ENCODE measurements at regions not wholly inside any gene's neighbourhood (a gene's known extent, or its start where the extent isn't known, plus 50 kb on each side); places are given as distances from the start of the nearest gene placed in this dataset.

GRCh38 chr1:112307930-112308591 is 88.0 kb upstream of the CTTNBP2NL start:
- DNase-seq (ENCODE audit: extremely low spot score, insufficient read length, low read depth), result no peak
- no peak for FAIRE-seq

- DNase-seq (ENCODE audit: extremely low spot score, insufficient read length, low read depth), result no peak
- no peak for FAIRE-seq
These were observed 87.3 kb upstream of the CTTNBP2NL start for GRCh38 chr1:112308716-112309115.

- DNase-seq (ENCODE audit: extremely low spot score, insufficient read length, low read depth) (no peak), FAIRE-seq (no peak)
These were observed 86.5 kb upstream of the CTTNBP2NL start for GRCh38 chr1:112309499-112309898.

- FAIRE-seq, result no peak
- no peak for DNase-seq (ENCODE audit: extremely low spot score, insufficient read length, low read depth)
These were observed 83.7 kb upstream of the CTTNBP2NL start for GRCh38 chr1:112312315-112312714.

GRCh38 chr1:112312879-112313278 is 83.1 kb upstream of the CTTNBP2NL start:
- no peak for DNase-seq (ENCODE audit: extremely low spot score, insufficient read length, low read depth)
- FAIRE-seq, result no peak

- no peak for DNase-seq (ENCODE audit: extremely low spot score, insufficient read length, low read depth)
- no peak for FAIRE-seq
These were observed 79.6 kb upstream of the CTTNBP2NL start for GRCh38 chr1:112316254-112316913.

GRCh38 chr1:112317140-112317539 is 78.9 kb upstream of the CTTNBP2NL start:
- no peak for DNase-seq (ENCODE audit: extremely low spot score, insufficient read length, low read depth)
- no peak for FAIRE-seq

GRCh38 chr1:112317611-112318062 is 78.4 kb upstream of the CTTNBP2NL start:
- no peak for FAIRE-seq
- no peak for DNase-seq (ENCODE audit: extremely low spot score, insufficient read length, low read depth)

GRCh38 chr1:112318263-112318662 is 77.8 kb upstream of the CTTNBP2NL start:
- no peak for FAIRE-seq

GRCh38 chr1:112318698-112319370 is 77.2 kb upstream of the CTTNBP2NL start:
- FAIRE-seq, result peak; percentile 12

More at GRCh38 chr1:112318263-112318662, 77.8 kb upstream of the CTTNBP2NL start:
- no peak for DNase-seq (ENCODE audit: extremely low spot score, insufficient read length, low read depth)

GRCh38 chr1:112319371-112320040 is 76.5 kb upstream of the CTTNBP2NL start:
- DNase-seq (ENCODE audit: extremely low spot score, insufficient read length, low read depth) (no peak), FAIRE-seq (no peak)

More at GRCh38 chr1:112318698-112319370, 77.2 kb upstream of the CTTNBP2NL start:
- DNase-seq (ENCODE audit: extremely low spot score, insufficient read length, low read depth), result no peak

GRCh38 chr1:112320058-112320457 is 76.0 kb upstream of the CTTNBP2NL start:
- FAIRE-seq, result no peak

GRCh38 chr1:112322018-112322417 is 74.0 kb upstream of the CTTNBP2NL start:
- FAIRE-seq (no peak), DNase-seq (ENCODE audit: extremely low spot score, insufficient read length, low read depth) (no peak)

More at GRCh38 chr1:112320058-112320457, 76.0 kb upstream of the CTTNBP2NL start:
- DNase-seq (ENCODE audit: extremely low spot score, insufficient read length, low read depth), result no peak

- DNase-seq (ENCODE audit: extremely low spot score, insufficient read length, low read depth) (no peak), FAIRE-seq (no peak)
These were observed 72.9 kb upstream of the CTTNBP2NL start for GRCh38 chr1:112322983-112323678.

GRCh38 chr1:112325504-112325903 is 70.5 kb upstream of the CTTNBP2NL start:
- DNase-seq (ENCODE audit: extremely low spot score, insufficient read length, low read depth) (no peak), FAIRE-seq (no peak)

GRCh38 chr1:112328600-112328999 is 67.4 kb upstream of the CTTNBP2NL start:
- no peak for FAIRE-seq
- no peak for DNase-seq (ENCODE audit: extremely low spot score, insufficient read length, low read depth)

- no peak for FAIRE-seq
- DNase-seq (ENCODE audit: extremely low spot score, insufficient read length, low read depth), result no peak
These were observed 63.6 kb upstream of the CTTNBP2NL start for GRCh38 chr1:112332176-112333150.

- DNase-seq (ENCODE audit: extremely low spot score, insufficient read length, low read depth), result no peak
These were observed 60.7 kb upstream of the CTTNBP2NL start for GRCh38 chr1:112335351-112335750.

More at GRCh38 chr1:112335351-112335750, 60.7 kb upstream of the CTTNBP2NL start:
- FAIRE-seq, result no peak

All from GM18507 (cell line).